Gastrocnemius medialis (tissue), 4 donors: ENCODE measurements at regions not wholly inside any gene's neighbourhood (a gene's known extent, or its start where the extent isn't known, plus 50 kb on each side); places are given as distances from the start of the nearest gene placed in this dataset.

Source experiments
- ATAC-seq, 2 donors: fragments of 150-250 bp; one replicate each; pipeline ENCODE4 v1.9.1; 2016
- DNase-seq, 2 donors: peaks; one replicate each; pipeline ENCODE4 v3.0.0-alpha.2; 2019
- H3K27ac ChIP-seq, 4 donors: fragments of 200-600 bp; sonication (generic); 1 replicate in 1 of 4; 2 replicates in 3 of 4; pipeline ENCODE4 v1.5.1; 2016 to 2018; ENCODE audit warnings: mild to moderate bottlenecking in 2 of 4, moderate library complexity in 1 of 4
- H3K27me3 ChIP-seq, 3 donors: fragments of 200-600 bp; sonication (generic) in 2 of 3; 1 replicate in 1 of 3; 2 replicates in 2 of 3; pipeline versions ENCODE4 v1.5.1 to v1.6.0; 2016 to 2019; ENCODE audit warnings: mild to moderate bottlenecking in 1 of 3, moderate library complexity in 1 of 3
- H3K36me3 ChIP-seq, 2 donors: fragments of 200-600 bp; sonication (generic) in 1 of 2; one replicate each; pipeline ENCODE4 v1.5.1; 2017 to 2018
- H3K4me1 ChIP-seq, 2 donors: fragments of 200-600 bp; sonication (generic) in 1 of 2; one replicate each; pipeline ENCODE4 v1.5.1; 2016 to 2017; ENCODE audit warnings: mild to moderate bottlenecking in 2 of 2
- H3K4me3 ChIP-seq, 4 donors: fragments of 200-600 bp; sonication (generic) in 3 of 4; 1 replicate in 1 of 4; 2 replicates in 3 of 4; pipeline ENCODE4 v1.5.1; 2016 to 2019; ENCODE audit warnings: mild to moderate bottlenecking in 2 of 4
- H3K9me3 ChIP-seq, 3 donors: fragments of 200-600 bp; sonication (generic) in 2 of 3; 1 replicate in 1 of 3; 2 replicates in 2 of 3; pipeline ENCODE4 v1.5.1; 2016 to 2019
- POLR2A ChIP-seq, 2 donors: fragments of 450-650 bp; IDR thresholded peaks; one replicate each; pipeline ENCODE4 v1.6.1; 2017; ENCODE audit warnings: antibody characterized with exemption in 2 of 2, mild to moderate bottlenecking in 2 of 2, moderate library complexity in 2 of 2
- in situ Hi-C, 4 donors: fragments of 200-750 bp; cut with MboI; loops; one replicate each; pipeline versions ENCODE4 v1.15.0 to v1.8.0; 2017; ENCODE audit warnings: low sequenced_read_pairs in 4 of 4
- intact Hi-C: fragments of 100-400 bp; cut with DNase I; formaldehyde crosslinking; loops from one replicate; pipeline ENCODE4 v1.15.1; 2023; ENCODE audit warnings: low total_unique reads
- TF ChIP-seq, protein P1 (sequence below), 5 experiments: fragments of 450-650 bp in 3 of 5; fragments of 200-600 bp in 2 of 5; sonication (generic) in 2 of 5; IDR thresholded peaks in 4 of 5; conservative IDR thresholded peaks in 1 of 5; 1 replicate in 4 of 5; 2 replicates in 1 of 5; pipeline ENCODE4 v1.5.1; 2016 to 2019; ENCODE audit warnings: antibody characterized with exemption in 5 of 5, mild to moderate bottlenecking in 3 of 5, moderate library complexity in 3 of 5

- in situ Hi-C loops (loop anchor here (5.0 to 25.0 kb wide), 5 partner anchors 606 to 1164 kb away; no protein-coding TSS in a partner anchor), intact Hi-C loops (loop anchor here (5.0 to 10.0 kb wide), 2 partner anchors 39 to 806 kb away; no protein-coding TSS in a partner anchor)
- no peak for DNase-seq
Observed at GRCh38 chr12:59151243-59151642, 230.9 kb upstream of the LRIG3 start.

GRCh38 chr12:59149995-59150642 is 229.8 kb upstream of the LRIG3 start:
- H3K9me3 ChIP-seq = no peaks in the 10 kb centered on the region
- H3K4me1 ChIP-seq = peaks cover 0 to 2% of the 10 kb centered on the region in 2 donors
- H3K27me3 ChIP-seq = no peaks in the 10 kb centered on the region
- peak; percentile 91 to 95 for ATAC-seq
- intact Hi-C loops = loop anchor here (1.0 to 10.0 kb wide), 3 partner anchors 38 to 805 kb away; no protein-coding TSS in a partner anchor
- H3K4me3 ChIP-seq = no peak overlapping the region
- H3K27ac ChIP-seq = no peak overlapping the region
- in situ Hi-C loops = loop anchor here (5.0 to 25.0 kb wide), 5 partner anchors 605 to 1163 kb away; no protein-coding TSS in a partner anchor
- DNase-seq = no peak
- H3K36me3 ChIP-seq = no peaks in the 10 kb centered on the region
- TF ChIP-seq, protein P1, sequence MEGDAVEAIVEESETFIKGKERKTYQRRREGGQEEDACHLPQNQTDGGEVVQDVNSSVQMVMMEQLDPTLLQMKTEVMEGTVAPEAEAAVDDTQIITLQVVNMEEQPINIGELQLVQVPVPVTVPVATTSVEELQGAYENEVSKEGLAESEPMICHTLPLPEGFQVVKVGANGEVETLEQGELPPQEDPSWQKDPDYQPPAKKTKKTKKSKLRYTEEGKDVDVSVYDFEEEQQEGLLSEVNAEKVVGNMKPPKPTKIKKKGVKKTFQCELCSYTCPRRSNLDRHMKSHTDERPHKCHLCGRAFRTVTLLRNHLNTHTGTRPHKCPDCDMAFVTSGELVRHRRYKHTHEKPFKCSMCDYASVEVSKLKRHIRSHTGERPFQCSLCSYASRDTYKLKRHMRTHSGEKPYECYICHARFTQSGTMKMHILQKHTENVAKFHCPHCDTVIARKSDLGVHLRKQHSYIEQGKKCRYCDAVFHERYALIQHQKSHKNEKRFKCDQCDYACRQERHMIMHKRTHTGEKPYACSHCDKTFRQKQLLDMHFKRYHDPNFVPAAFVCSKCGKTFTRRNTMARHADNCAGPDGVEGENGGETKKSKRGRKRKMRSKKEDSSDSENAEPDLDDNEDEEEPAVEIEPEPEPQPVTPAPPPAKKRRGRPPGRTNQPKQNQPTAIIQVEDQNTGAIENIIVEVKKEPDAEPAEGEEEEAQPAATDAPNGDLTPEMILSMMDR (IDR thresholded peaks at IDR 0.05 in 4 of 5, conservative IDR thresholded peaks at IDR 0.05 in 1 of 5) = peak; percentile 67 to 92 (median 85)
- TF ChIP-seq POLR2A (IDR thresholded peaks at IDR 0.05) = no peak

More at GRCh38 chr12:59151243-59151642, 230.9 kb upstream of the LRIG3 start:
- peaks cover 0 to 2% of the 10 kb centered on the region in 2 donors for H3K4me1 ChIP-seq
- no peak for ATAC-seq
- H3K9me3 ChIP-seq = no peaks in the 10 kb centered on the region
- H3K4me3 ChIP-seq = no peak overlapping the region
- H3K27me3 ChIP-seq = no peaks in the 10 kb centered on the region
- H3K27ac ChIP-seq = no peak overlapping the region
- no peaks in the 10 kb centered on the region for H3K36me3 ChIP-seq
- no peak for TF ChIP-seq POLR2A (IDR thresholded peaks at IDR 0.05)
- TF ChIP-seq, protein P1 (IDR thresholded peaks at IDR 0.05 in 4 of 5, conservative IDR thresholded peaks at IDR 0.05 in 1 of 5) = no peak

DNA sequence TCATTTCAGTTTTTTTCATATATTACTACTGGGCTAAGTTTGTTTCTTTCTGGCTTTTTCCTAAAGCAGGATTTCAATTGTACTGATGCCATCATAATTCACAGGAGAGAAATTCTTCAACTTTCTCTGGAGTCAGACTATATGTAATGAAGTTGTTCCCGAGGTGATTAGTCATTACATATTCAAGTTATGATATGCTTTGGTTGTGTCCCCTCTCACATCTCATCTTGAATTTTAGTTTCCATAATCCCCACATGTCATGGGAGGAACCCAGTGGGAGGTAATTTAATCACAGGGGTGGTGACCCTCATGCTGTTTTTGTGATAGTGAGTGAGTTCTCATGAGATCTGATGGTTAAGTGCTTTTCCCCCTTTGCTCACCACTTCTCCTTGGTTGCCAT is 227.5 kb upstream of the LRIG3 start:
- H3K27ac ChIP-seq = no peak overlapping the region
- TF ChIP-seq POLR2A (IDR thresholded peaks at IDR 0.05) = no peak
- TF ChIP-seq, protein P1 (IDR thresholded peaks at IDR 0.05 in 4 of 5, conservative IDR thresholded peaks at IDR 0.05 in 1 of 5) = no peak
- no peak overlapping the region for H3K4me3 ChIP-seq
- no peaks in the 10 kb centered on the region for H3K27me3 ChIP-seq
- no peaks in the 10 kb centered on the region for H3K36me3 ChIP-seq
- DNase-seq (no peak), ATAC-seq (no peak)
- in situ Hi-C loops (no loop called here), intact Hi-C loops (no loop called here)
- peaks cover 0 to 2% of the 10 kb centered on the region in 2 donors for H3K4me1 ChIP-seq
- H3K9me3 ChIP-seq = no peaks in the 10 kb centered on the region

DNA sequence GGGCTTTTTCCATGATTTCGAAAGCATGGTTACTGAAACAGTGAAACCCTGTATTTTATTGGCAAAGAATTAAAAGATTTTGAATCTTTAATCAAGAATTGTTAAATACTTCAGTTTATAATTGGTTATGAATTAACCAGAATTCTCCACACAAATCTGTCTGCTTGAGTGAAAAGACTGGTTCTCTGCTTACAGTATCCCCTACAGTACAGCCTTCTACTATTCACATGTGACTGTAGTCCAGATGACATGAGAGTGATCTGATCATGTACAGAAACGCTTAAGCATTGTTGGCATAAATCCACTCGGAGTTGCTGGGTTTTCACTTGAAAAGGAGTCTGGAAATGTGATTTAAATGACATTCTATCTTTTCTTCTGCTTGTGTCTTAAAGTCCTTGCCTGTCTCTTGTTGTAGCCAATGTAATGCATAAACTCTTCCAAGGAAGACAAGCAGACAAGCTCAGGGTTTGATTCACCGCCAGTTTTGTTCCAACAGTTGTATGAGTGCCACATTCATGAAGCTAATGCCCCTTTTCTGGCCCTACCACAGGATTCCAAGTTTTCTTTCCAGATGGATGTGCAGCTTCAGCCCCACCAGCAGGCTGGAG is 222.0 kb upstream of the LRIG3 start:
- Histone ChIP-seq H3K36me3 (no peaks in the 10 kb centered on the region), H3K4me3 (no peak overlapping the region), H3K27me3 (no peaks in the 10 kb centered on the region), H3K4me1 (no peaks in the 10 kb centered on the region), H3K27ac (no peak overlapping the region), H3K9me3 (no peaks in the 10 kb centered on the region)
- in situ Hi-C loops (no loop called here), intact Hi-C loops (no loop called here)
- TF ChIP-seq, protein P1 (IDR thresholded peaks at IDR 0.05 in 4 of 5, conservative IDR thresholded peaks at IDR 0.05 in 1 of 5) = no peak
- TF ChIP-seq POLR2A (IDR thresholded peaks at IDR 0.05) = no peak
- ATAC-seq (no peak), DNase-seq (no peak)
